AG09309 (cell line): ENCODE measurements at regions not wholly inside any gene's neighbourhood (a gene's known extent, or its start where the extent isn't known, plus 50 kb on each side); places are given as distances from the start of the nearest gene placed in this dataset.
A peak's percentile ranks its signal among the peaks of the same experiment; 100 is the strongest.

Experiments used
- DNase-seq: peaks from one replicate; pipeline ENCODE4 v3.0.0-alpha.2; 2010; ENCODE audit warnings: low read depth
- H3K4me3 ChIP-seq: 2 replicates; pipeline ENCODE4 v1.5.1; 2011; ENCODE audit warnings: mild to moderate bottlenecking, low read depth, low read length, moderate library complexity; ENCODE audit not compliant: control insufficient read depth
- CTCF ChIP-seq: IDR thresholded peaks from 2 replicates; pipeline ENCODE4 v1.5.1; 2011; ENCODE audit warnings: mild to moderate bottlenecking, low read depth, low read length, inconsistent platforms; ENCODE audit not compliant: insufficient read depth, control insufficient read depth; ENCODE audit errors: missing control alignments

- H3K4me3 ChIP-seq = 0 out of 2 replicates have a peak overlapping the region, but pooled peaks have one; percentile 3
- no peak for TF ChIP-seq CTCF
- peak; percentile 18 for DNase-seq
Measured at GRCh38 chr3:44000586-44000985, 241.1 kb upstream of the TOPAZ1 start.

- no peak for DNase-seq
- no peak overlapping the region for H3K4me3 ChIP-seq
- no peak for TF ChIP-seq CTCF
Measured at GRCh38 chr3:44001072-44001471, 240.6 kb upstream of the TOPAZ1 start.

- no peak for TF ChIP-seq CTCF
- no peak for DNase-seq
- no peak overlapping the region for H3K4me3 ChIP-seq
Measured at GRCh38 chr3:44003801-44004200, 237.9 kb upstream of the TOPAZ1 start.

GRCh38 chr3:44011680-44012079 lies 230.0 kb upstream of the TOPAZ1 start:
- DNase-seq = no peak
- no peak overlapping the region for H3K4me3 ChIP-seq
- no peak for TF ChIP-seq CTCF

GRCh38 chr3:44012160-44012899 lies 229.4 kb upstream of the TOPAZ1 start:
- H3K4me3 ChIP-seq = no peak overlapping the region
- TF ChIP-seq CTCF = no peak
- DNase-seq = no peak

GRCh38 chr3:44013967-44014366 lies 227.7 kb upstream of the TOPAZ1 start:
- no peak for TF ChIP-seq CTCF
- DNase-seq = no peak

More at GRCh38 chr3:44013967-44014366, 227.7 kb upstream of the TOPAZ1 start:
- no peak overlapping the region for H3K4me3 ChIP-seq
